GM21717 (cell line): ENCODE measurements at regions not wholly inside any gene's neighbourhood (a gene's known extent, or its start where the extent isn't known, plus 50 kb on each side); places are given as distances from the start of the nearest gene placed in this dataset.
"Not testable (repeated sequence)": the region's sequence is repeated elsewhere in the genome, so short reads cannot be mapped to it uniquely, and the experiment has no call there.

Experiments
- ATAC-seq: cut with Tn5 transposase; IDR thresholded peaks from one replicate; pipeline ENCODE4 v1.9.1; 2021; ENCODE audit warnings: mild to moderate bottlenecking, moderate library complexity; ENCODE audit not compliant: unreplicated experiment

GRCh38 chr4:169934794-169935429, 91.3 kb downstream of the MFAP3L start:
- no peak for ATAC-seq

DNA sequence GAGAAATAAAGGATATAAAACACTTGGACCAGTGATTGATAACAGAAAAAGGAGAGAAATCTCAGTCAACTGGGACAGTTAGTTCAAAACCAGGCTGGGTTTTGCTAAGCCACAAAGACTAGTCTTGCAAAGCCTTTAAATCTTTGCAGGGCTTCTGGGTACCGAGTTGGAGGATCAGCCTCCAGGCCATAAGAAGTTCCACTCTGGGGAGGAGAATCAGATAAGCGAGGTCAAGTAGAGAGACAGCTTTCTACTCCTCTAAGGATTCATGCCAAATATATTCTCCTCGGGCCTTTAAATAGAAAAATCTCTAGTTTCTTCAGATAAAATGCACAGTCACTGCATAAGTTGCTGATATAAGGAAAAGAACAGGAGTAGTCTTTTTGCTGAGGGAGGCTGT, 92.7 kb downstream of the MFAP3L start:
- no peak for ATAC-seq

DNA sequence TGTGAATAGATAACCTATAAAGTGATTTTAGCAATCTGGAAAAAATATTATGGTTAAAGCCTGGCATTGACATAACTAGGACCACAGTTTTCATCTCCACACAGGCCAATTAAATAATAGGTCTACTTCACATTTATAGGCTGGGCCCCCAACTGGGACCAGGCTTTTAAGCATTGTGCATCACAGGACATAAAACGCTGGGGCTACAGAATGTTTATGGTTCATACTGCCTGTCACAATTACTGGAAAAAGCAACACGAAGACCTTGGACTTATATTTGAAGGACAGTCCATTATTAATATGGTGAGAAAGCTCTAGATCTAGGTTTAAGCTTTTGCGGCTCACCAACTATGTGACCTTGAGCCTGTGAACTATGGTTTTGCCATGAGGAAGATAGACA, 94.2 kb downstream of the MFAP3L start:
- ATAC-seq = no peak

DNA sequence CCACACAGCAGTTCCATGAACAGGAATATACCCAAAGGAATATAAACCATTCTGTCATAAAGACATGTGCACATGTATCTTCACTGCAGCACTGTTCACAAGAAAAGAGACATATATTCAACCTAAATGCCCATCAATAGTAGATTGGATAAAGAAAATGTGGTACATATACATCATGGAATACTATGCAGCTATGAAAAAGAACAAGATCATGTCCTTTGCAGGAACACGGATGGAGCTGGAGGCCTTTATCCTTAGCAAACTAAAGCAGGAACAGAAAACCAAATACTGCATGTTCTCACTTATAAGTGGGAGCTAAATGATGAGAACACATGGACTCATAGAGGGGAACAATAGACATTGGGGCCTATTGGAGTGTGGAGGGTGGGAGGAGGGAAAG, 95.4 kb downstream of the MFAP3L start:
- not testable (repeated sequence) for ATAC-seq

DNA sequence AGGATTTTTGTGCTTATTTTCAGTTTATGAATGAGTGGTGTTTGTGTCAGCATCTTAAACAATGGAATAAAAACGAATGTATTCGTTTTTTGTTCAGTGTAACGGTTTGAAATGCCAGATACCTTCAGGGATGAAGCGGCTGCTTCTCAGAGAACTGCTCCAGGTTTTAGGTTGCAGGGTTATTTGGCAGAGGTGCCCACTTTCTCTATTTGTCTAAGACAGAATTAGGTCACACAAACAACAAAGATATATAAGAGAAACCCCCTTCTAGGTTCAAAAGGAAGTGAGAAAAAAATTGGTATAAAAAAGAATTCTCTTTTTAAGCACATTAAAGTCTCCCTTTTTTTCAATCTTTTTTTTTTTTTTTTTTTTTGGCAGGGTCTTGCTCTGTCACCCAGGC, 98.9 kb downstream of the MFAP3L start:
- no peak for ATAC-seq

DNA sequence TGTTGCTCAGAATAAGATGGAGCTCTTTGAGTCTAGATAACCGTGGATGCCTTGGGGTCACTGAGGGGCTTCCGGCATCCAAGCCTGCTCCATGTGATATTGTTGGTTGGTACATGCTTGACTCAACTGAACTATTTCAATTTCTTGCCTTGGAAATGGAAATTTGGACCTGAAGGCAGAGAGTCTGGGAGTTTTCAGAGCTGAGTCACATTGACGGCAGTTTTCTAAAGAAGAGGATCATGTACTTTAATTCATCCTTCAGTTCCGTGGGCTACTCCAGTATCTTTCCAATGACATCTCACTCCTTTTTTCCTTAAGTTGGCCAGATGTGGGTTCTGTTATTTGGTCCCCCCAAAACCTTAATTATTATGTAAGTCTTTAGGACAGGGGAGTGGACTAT, 100.5 kb downstream of the MFAP3L start:
- ATAC-seq = no peak

DNA sequence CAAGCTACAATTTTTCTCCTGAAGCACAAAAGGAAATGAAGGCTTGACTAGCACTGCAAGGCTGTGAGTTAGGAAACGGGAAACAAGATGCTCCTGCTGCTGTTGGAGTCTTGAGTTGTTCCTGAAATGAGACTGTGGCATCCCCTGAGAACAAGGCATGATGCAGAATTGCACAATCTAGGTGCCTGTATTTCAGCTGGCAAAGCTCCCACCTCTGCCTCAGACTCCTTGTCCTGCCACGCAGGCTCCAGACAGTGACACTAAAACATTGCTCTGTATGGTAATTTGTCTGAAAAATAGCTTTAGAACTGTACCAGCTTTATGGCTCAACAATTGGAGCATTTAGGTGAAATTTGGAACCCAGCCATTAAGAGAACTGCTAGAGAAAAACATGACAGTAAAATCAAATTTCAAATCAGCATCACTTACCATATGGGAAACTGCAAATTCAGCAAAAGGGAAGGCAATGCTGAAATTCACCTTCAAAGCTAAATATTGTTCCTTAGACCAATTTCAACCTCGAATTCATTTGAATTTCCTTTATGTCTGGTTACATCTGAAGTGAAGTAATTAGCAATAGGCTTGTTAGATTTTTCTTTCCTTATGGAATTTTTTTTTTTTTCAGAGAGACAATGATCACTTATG, 103.4 kb downstream of the MFAP3L start:
- ATAC-seq = no peak

- no peak for ATAC-seq
Observed at GRCh38 chr4:169921732-169922131, 104.5 kb downstream of the MFAP3L start.

DNA sequence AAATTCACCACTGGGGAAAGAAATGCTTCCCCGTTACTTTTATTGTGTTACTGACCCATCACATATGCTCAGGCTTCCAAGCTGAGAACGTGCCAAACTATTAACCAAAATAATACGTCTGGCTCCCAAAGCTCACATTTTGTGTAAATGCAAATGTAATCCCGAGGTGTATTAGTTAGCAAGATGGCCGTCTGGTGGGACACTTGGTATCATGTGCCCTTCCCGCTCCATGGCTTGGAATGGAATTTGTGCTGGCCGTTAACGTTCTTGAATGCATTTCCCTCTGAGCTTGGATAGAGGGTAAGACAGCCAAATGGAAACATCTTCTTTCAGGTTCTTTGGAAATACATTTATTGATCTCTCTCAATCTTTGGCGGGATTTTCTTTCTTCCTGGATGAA, 105.0 kb downstream of the MFAP3L start:
- no peak for ATAC-seq

GRCh38 chr4:169919194-169920124, 106.7 kb downstream of the MFAP3L start:
- not testable (repeated sequence) for ATAC-seq

DNA sequence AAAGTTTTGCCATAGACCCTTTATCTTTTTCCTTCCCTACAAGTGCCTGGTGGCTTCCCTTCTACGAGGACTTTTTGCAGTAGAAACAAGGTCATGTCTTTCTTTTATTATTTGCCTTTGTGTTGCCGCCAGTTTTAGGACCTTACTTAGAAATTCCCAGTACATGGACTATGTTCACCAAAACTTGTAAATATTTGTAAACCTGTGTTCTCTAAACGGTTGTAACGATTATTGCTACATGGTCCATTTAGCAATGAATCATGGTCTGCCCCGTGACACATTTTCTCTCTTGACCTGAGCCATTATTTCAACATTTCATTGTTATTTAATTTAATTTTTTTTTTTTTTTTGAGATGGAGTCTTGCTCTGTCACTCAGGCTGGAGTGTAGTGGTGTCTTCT, 110.7 kb downstream of the MFAP3L start:
- ATAC-seq = no peak

- ATAC-seq = no peak
Observed at GRCh38 chr4:169914866-169915265, 111.3 kb downstream of the MFAP3L start.

- no peak for ATAC-seq
Observed at GRCh38 chr4:169912996-169913395, 113.2 kb downstream of the MFAP3L start.

- no peak for ATAC-seq
Observed at GRCh38 chr4:169909897-169910296, 116.3 kb downstream of the MFAP3L start.

DNA sequence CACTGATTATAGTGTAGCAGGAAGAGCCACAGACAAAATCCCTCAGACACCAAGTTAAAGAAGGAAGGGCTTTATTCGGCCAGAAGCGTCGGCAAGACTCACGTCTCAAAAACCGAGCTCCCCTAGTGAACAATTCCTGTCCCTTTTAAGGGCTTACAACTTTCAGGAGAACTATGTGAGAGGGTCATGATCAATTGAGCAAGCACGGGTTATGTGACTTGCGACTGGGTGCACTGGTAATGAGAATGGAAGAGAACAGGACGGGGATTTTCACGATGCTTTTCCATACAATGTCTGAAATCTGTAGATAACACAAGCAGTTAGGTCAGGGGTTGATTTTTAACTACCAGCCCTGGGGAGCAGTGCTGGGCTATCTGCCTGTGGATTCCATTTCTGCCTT, 116.7 kb downstream of the MFAP3L start:
- no peak for ATAC-seq

DNA sequence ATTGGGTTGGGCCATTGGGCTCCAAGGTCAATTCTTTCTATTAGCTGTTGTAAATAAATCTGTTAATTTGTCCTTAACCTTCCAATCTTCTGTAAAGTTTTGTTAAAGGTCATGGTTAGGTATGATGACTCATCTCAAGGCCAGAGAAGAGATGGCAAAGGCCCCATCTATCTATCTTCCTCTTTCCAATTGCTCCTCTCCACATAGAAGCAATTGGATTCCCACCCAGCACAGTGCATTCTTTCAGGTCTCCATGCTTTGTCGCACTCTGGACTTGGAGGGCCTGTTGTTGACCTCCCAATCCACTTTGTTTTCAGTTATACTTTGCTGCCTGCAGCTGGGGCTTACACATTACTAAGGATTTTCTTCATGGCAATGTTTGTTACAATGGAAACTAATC, 118.5 kb downstream of the MFAP3L start:
- ATAC-seq = no peak

- ATAC-seq = no peak
Observed at GRCh38 chr4:169906821-169907220, 119.4 kb downstream of the MFAP3L start.

GRCh38 chr4:169906104-169906503, 120.1 kb downstream of the MFAP3L start:
- ATAC-seq = no peak

DNA sequence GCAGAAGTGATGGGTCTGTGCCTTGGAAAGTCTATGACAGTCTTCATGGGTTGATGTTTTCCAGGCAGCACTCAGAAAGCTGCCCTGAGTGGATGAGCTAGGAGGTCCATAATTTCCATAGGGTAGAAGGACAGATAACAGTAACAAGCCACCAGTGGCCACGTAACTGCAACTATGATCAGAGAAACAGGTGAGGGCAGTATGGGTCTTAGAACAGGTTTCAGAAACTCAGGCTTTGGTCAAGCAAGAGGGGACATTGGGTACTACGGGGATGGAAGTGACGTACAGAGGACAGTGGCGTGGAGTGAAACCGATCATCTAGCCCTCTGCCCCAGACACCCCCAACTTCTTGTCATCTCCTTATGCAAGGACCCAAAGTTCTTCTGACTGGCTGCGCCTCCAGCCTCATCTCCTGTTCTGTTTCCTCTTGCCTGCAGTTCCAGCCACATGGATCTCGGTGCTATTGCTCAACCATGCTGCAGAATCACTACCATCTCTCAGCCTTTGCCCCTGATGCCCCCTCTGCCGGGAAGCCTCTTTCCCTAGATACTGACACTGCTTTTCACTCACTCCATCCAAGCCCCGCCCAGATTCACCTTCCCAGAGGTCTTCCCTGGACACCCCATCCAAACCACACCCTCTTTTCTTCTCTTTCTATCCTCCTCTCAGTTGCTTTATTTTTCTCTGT, 123.4 kb downstream of the MFAP3L start:
- no peak for ATAC-seq

- ATAC-seq = no peak
Observed at GRCh38 chr4:169900241-169900845, 125.9 kb downstream of the MFAP3L start.

GRCh38 chr4:169899295-169899694, 126.9 kb downstream of the MFAP3L start:
- ATAC-seq = no peak
